ENCODE measurements at regions not wholly inside any gene's neighbourhood (a gene's known extent, or its start where the extent isn't known, plus 50 kb on each side); places are given as distances from the start of the nearest gene placed in this dataset.

DNA sequence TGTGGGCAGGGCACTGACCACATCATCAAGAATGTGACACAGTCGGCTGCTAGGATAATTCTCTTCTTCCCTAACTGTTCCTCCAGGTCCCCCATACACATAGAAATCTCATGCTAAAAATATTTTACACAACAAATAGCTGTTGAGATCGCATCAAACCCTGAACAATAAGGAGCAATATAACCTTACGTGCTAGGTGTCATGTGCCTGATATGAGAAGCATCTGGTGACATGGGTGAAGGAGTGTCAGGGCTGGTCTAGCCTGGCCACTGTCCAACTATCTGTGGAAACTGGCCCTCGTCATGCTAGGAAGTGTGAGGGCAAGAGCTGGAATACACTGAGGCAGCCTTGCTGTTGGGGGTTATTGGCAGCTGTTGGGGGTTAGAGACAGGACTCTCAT is 167.3 kb upstream of the PGRMC2 start:
- no peak overlapping the region for H3K4me3 ChIP-seq (ENCODE audit: control insufficient read depth in 2 of 3, extremely low read depth in 1 of 3, insufficient read depth in 2 of 3, low read depth in 1 of 3, low read length in 3 of 3)
- no peak overlapping the region for H2AFZ ChIP-seq (ENCODE audit: control insufficient read depth, low read length)
- no peak overlapping the region for H3K27ac ChIP-seq (ENCODE audit: control insufficient read depth, insufficient read depth, low read length)
- TF ChIP-seq EZH2 (IDR thresholded peaks at IDR 0.05; ENCODE audit: low read length) = no peak
- TF ChIP-seq, protein P1, sequence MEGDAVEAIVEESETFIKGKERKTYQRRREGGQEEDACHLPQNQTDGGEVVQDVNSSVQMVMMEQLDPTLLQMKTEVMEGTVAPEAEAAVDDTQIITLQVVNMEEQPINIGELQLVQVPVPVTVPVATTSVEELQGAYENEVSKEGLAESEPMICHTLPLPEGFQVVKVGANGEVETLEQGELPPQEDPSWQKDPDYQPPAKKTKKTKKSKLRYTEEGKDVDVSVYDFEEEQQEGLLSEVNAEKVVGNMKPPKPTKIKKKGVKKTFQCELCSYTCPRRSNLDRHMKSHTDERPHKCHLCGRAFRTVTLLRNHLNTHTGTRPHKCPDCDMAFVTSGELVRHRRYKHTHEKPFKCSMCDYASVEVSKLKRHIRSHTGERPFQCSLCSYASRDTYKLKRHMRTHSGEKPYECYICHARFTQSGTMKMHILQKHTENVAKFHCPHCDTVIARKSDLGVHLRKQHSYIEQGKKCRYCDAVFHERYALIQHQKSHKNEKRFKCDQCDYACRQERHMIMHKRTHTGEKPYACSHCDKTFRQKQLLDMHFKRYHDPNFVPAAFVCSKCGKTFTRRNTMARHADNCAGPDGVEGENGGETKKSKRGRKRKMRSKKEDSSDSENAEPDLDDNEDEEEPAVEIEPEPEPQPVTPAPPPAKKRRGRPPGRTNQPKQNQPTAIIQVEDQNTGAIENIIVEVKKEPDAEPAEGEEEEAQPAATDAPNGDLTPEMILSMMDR (optimal IDR thresholded peaks at IDR 0.05 in 1 of 3, IDR thresholded peaks at IDR 0.05 in 1 of 3, conservative IDR thresholded peaks at IDR 0.05 in 1 of 3; ENCODE audit: extremely low read depth in 1 of 3, insufficient read depth in 2 of 3, low read length in 3 of 3) = no peak
- H3K9me1 ChIP-seq (ENCODE audit: control insufficient read depth, extremely low read depth, insufficient read depth, low read length) = no peaks in the 10 kb centered on the region
- no peak overlapping the region for H3K9ac ChIP-seq (ENCODE audit: control insufficient read depth, extremely low read depth, insufficient read depth, low read length)
- peaks cover 20% of the 10 kb centered on the region for H3K4me1 ChIP-seq (ENCODE audit: control insufficient read depth, extremely low read depth, insufficient read depth, low read length)
- dilution Hi-C loops (cut with MboI; ENCODE audit: extremely low pct_ligation_motif_present, low sequenced_read_pairs) = no loop called here
- FAIRE-seq (no peak), DNase-seq (ENCODE audit: low read depth, low spot score) (no peak)
- H3K27me3 ChIP-seq (ENCODE audit: control insufficient read depth, extremely low read depth, insufficient read depth, low read length) = no peaks in the 10 kb centered on the region
- H4K20me1 ChIP-seq (ENCODE audit: control insufficient read depth, extremely low read depth, insufficient read depth, low read length) = no peaks in the 10 kb centered on the region
- peaks cover 9% of the 10 kb centered on the region for H3K79me2 ChIP-seq (ENCODE audit: control insufficient read depth, insufficient read depth, low read length)
- H3K9me3 ChIP-seq (ENCODE audit: control insufficient read depth, low read depth, low read length) = no peaks in the 10 kb centered on the region
- H3K4me2 ChIP-seq (ENCODE audit: control insufficient read depth, extremely low read depth, insufficient read depth, low read depth, low read length) = no peak overlapping the region
- no peaks in the 10 kb centered on the region for H3K36me3 ChIP-seq (ENCODE audit: control insufficient read depth in 2 of 2, extremely low read depth in 1 of 2, insufficient read depth in 2 of 2, low read length in 2 of 2)

DNA sequence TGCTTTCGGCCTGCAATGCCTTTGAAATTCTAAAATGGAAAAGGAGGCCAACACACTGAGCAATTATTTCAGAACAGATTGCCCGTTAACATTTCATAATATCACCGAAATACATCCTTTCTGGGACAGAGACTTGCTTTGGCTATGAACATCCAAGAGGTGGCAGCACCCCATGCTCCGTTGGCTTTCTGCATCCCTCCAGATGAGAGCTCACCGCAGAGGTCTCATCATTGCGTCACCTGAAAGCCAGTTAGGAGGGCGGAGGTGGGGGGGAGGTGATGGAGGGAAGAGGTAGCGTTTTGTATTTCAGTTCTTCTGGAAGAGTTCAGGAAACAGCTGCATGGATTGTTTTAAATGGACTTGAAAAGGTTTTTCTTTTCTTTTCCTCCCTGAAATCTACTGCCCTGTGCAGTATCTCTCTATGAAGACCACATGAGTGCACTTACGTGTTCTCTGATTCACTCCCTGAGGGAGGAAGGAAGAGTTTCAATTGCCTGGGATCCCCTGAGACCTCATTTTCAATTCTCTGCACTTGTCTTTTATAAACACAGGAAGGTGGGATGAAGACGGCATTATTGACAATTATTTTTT is 166.8 kb upstream of the PGRMC2 start:
- Histone ChIP-seq H3K4me1 (ENCODE audit: control insufficient read depth, extremely low read depth, insufficient read depth, low read length) (peaks cover 20% of the 10 kb centered on the region), H3K4me2 (ENCODE audit: control insufficient read depth, extremely low read depth, insufficient read depth, low read depth, low read length) (peak overlapping the region; percentile 27), H3K9ac (ENCODE audit: control insufficient read depth, extremely low read depth, insufficient read depth, low read length) (no peak overlapping the region), H3K9me1 (ENCODE audit: control insufficient read depth, extremely low read depth, insufficient read depth, low read length) (no peaks in the 10 kb centered on the region), H4K20me1 (ENCODE audit: control insufficient read depth, extremely low read depth, insufficient read depth, low read length) (no peaks in the 10 kb centered on the region), H3K36me3 (ENCODE audit: control insufficient read depth in 2 of 2, extremely low read depth in 1 of 2, insufficient read depth in 2 of 2, low read length in 2 of 2) (no peaks in the 10 kb centered on the region), H3K79me2 (ENCODE audit: control insufficient read depth, insufficient read depth, low read length) (peaks cover 9% of the 10 kb centered on the region), H3K9me3 (ENCODE audit: control insufficient read depth, low read depth, low read length) (no peaks in the 10 kb centered on the region), H3K27me3 (ENCODE audit: control insufficient read depth, extremely low read depth, insufficient read depth, low read length) (no peaks in the 10 kb centered on the region), H3K4me3 (ENCODE audit: control insufficient read depth in 2 of 3, extremely low read depth in 1 of 3, insufficient read depth in 2 of 3, low read depth in 1 of 3, low read length in 3 of 3) (no peak overlapping the region), H2AFZ (ENCODE audit: control insufficient read depth, low read length) (no peak overlapping the region), H3K27ac (ENCODE audit: control insufficient read depth, insufficient read depth, low read length) (no peak overlapping the region)
- TF ChIP-seq, protein P1 (optimal IDR thresholded peaks at IDR 0.05 in 1 of 3, IDR thresholded peaks at IDR 0.05 in 1 of 3, conservative IDR thresholded peaks at IDR 0.05 in 1 of 3; ENCODE audit: extremely low read depth in 1 of 3, insufficient read depth in 2 of 3, low read length in 3 of 3) = peak; percentile 77 to 93 (median 90)
- no peak for TF ChIP-seq EZH2 (IDR thresholded peaks at IDR 0.05; ENCODE audit: low read length)
- DNase-seq (ENCODE audit: low read depth, low spot score) (peak; percentile 52), FAIRE-seq (peak; percentile 94)
- dilution Hi-C loops (cut with MboI; ENCODE audit: extremely low pct_ligation_motif_present, low sequenced_read_pairs) = no loop called here

Measured in keratinocyte (primary cell).